Upper lobe of left lung (tissue), 6 donors: ENCODE measurements at regions not wholly inside any gene's neighbourhood (a gene's known extent, or its start where the extent isn't known, plus 50 kb on each side); places are given as distances from the start of the nearest gene placed in this dataset.
A peak's percentile ranks its signal among the peaks of the same experiment; 100 is the strongest.
"Not testable (repeated sequence)": the region's sequence is repeated elsewhere in the genome, so short reads cannot be mapped to it uniquely, and the experiment has no call there.

Source experiments
- ATAC-seq, 2 donors: fragments of 200-7000 bp; cut with Tn5 transposase; one replicate each; pipeline ENCODE4 v1.9.1; 2022; ENCODE audit warnings: mild to moderate bottlenecking in 2 of 2, moderate library complexity in 2 of 2; ENCODE audit not compliant: low FRiP score in 2 of 2
- DNase-seq, 2 donors: peaks; one replicate each; pipeline ENCODE4 v3.0.0-alpha.2; 2019 to 2020
- H3K27ac ChIP-seq, 4 donors: fragments of 200-600 bp; sonication (generic); one replicate each; pipeline ENCODE4 v1.5.1; 2016 to 2019
- H3K27me3 ChIP-seq, 4 donors: fragments of 200-600 bp; sonication (generic); one replicate each; pipeline ENCODE4 v1.5.1; 2017 to 2019
- H3K36me3 ChIP-seq, 4 donors: fragments of 200-600 bp; sonication (generic); one replicate each; pipeline ENCODE4 v1.5.1; 2016 to 2019
- H3K4me1 ChIP-seq, 4 donors: fragments of 200-600 bp; sonication (generic); one replicate each; pipeline ENCODE4 v1.5.1; 2018 to 2019
- H3K4me3 ChIP-seq, 4 donors: fragments of 200-600 bp; sonication (generic); one replicate each; pipeline ENCODE4 v1.5.1; 2017 to 2019; ENCODE audit warnings: mild to moderate bottlenecking in 2 of 4, moderate library complexity in 1 of 4
- H3K9me3 ChIP-seq, 4 donors: fragments of 200-600 bp; sonication (generic); one replicate each; pipeline ENCODE4 v1.5.1; 2018 to 2019
- CTCF ChIP-seq, 6 experiments: fragments of 450-650 bp in 4 of 6; fragments of 200-600 bp in 2 of 6; sonication (generic) in 2 of 6; IDR thresholded peaks; one replicate each; pipeline ENCODE4 v1.5.1; 2016 to 2019; ENCODE audit warnings: antibody characterized with exemption in 6 of 6
- EP300 ChIP-seq, 4 donors: sonication (generic); formaldehyde crosslinking; IDR thresholded peaks; one replicate each; pipeline ENCODE4 v1.5.1; 2017; ENCODE audit warnings: antibody characterized with exemption in 4 of 4, control low read depth in 2 of 4
- POLR2A ChIP-seq, 4 donors: fragments of 450-650 bp; IDR thresholded peaks; one replicate each; pipeline ENCODE4 v1.5.1; 2016 to 2017; ENCODE audit warnings: antibody characterized with exemption in 4 of 4, mild to moderate bottlenecking in 2 of 4
- POLR2AphosphoS5 ChIP-seq, 2 donors: sonication (generic); formaldehyde crosslinking; IDR thresholded peaks; one replicate each; pipeline ENCODE4 v1.5.1; 2017; ENCODE audit warnings: antibody characterized with exemption in 2 of 2
- WGBS, 2 donors: methylation state at CpG; one replicate each; pipeline ENCODE4 v1.1.5; 2017 to 2018; 5-methylcytosine and 5-hydroxymethylcytosine counted together
- donor health status: DM: no; HTN: no; CAD: no; lungs with moderate emphysema.
- donor health status: DM: no; HTN: yes; CAD: no; lungs with severe emphysema.

- DNase-seq (no peak), ATAC-seq (no peak)
- Histone ChIP-seq H3K4me1 (peaks cover 0 to 3% (median 0%) of the 10 kb centered on the region in 4 donors), H3K27ac (no peak overlapping the region), H3K4me3 (no peak overlapping the region), H3K27me3 (no peaks in the 10 kb centered on the region), H3K9me3 (no peaks in the 10 kb centered on the region), H3K36me3 (no peaks in the 10 kb centered on the region)
- 87 to 92% methylated on average over 1 of the region's 1 CpG for WGBS, 2 donors
- TF ChIP-seq CTCF (IDR thresholded peaks at IDR 0.05) = no peak
- TF ChIP-seq POLR2A (IDR thresholded peaks at IDR 0.05) = no peak
- TF ChIP-seq POLR2AphosphoS5 (IDR thresholded peaks at IDR 0.05) = no peak
- TF ChIP-seq EP300 (IDR thresholded peaks at IDR 0.05) = no peak
These were observed 73.8 kb upstream of the JCAD start for GRCh38 chr10:30133198-30133597.

- H3K4me1 ChIP-seq, H3K36me3 ChIP-seq, H3K9me3 ChIP-seq, ATAC-seq, H3K4me3 ChIP-seq, H3K27me3 ChIP-seq, DNase-seq, H3K27ac ChIP-seq: not testable (repeated sequence)
- 95 to 97% methylated on average over 13 of the region's 13 CpGs for WGBS, 2 donors
These were observed 72.0 kb upstream of the JCAD start for GRCh38 chr10:30131369-30131768.

DNA sequence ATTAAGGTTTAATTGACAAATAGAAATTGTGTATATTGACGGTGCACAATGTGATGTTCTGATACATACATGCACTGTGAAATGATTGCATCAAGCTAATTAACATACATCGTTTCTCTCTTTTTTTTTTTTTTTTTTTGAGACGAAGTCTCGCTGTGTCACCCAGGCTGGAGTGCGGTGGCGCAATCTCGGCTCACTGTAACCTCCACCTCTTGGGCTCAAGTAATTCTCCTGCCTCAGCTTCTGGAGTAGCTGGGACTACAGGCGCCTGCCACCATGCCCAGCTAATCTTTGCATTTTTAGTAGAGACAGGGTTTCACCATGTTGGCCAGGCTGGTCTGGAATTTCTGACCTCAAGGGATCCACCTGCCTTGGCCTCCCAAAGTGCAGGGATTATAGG lies 69.9 kb upstream of the JCAD start:
- 59 to 73% methylated on average over 8 of the region's 8 CpGs for WGBS, 2 donors
- DNase-seq = peak in 1 of 2 donors; percentile 37
- H3K36me3 ChIP-seq, H3K9me3 ChIP-seq, H3K27ac ChIP-seq, H3K27me3 ChIP-seq, H3K4me1 ChIP-seq, H3K4me3 ChIP-seq, ATAC-seq: not testable (repeated sequence)

DNA sequence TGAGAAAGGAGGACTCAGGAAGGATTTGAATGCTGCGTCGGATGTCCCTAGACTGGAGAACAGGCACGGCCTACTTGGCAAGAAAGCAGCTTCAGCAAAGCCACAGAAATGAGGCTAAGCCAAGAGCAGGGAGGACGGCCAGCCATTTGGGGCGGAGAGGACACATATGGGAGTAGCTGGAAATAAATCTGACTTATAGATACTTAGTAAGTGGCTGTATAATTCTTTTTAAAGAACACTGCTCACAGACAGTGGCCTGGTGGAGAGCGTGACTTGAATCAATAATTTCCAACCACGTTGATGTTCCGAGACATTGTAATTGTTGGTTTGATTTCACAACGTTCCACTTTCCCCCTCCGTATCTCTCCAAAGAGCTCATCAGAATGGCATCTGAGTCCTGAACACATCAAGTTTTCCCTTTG lies 67.7 kb upstream of the JCAD start:
- 90 to 95% methylated on average over 10 of the region's 10 CpGs for WGBS, 2 donors
- ATAC-seq = peak in 1 of 2 donors; percentile 76

DNA sequence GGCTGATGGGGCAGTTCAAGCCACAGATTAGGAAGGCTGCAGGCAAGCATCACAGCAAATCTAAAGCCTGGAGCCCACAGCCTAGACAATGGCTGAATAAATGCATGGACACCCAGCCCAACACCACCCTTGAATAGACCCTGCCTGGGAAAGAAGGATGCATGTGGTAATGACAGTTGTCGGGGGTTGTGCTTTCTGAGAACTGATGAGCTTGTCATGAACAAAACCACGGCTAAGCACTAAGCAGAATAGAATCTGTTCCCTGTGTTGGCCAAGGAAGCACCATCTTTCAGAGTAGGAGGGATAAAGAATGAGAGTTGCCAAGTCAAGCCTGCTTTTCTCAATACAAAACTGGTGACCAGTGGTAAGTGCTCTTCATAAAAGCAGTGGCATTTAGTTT lies 66.1 kb upstream of the JCAD start:
- no peak for ATAC-seq
- no peak overlapping the region for H3K4me3 ChIP-seq

More for the DNA sequence above, 67.7 kb upstream of the JCAD start:
- DNase-seq = no peak
- Histone ChIP-seq H3K27ac (no peak overlapping the region), H3K9me3 (no peaks in the 10 kb centered on the region), H3K27me3 (no peaks in the 10 kb centered on the region), H3K4me1 (no peaks in the 10 kb centered on the region), H3K36me3 (no peaks in the 10 kb centered on the region), H3K4me3 (no peak overlapping the region)
- TF ChIP-seq POLR2A (IDR thresholded peaks at IDR 0.05) (no peak), CTCF (IDR thresholded peaks at IDR 0.05) (no peak), EP300 (IDR thresholded peaks at IDR 0.05) (no peak), POLR2AphosphoS5 (IDR thresholded peaks at IDR 0.05) (no peak)

More for the DNA sequence above, 66.1 kb upstream of the JCAD start:
- Histone ChIP-seq H3K27ac (no peak overlapping the region), H3K27me3 (no peaks in the 10 kb centered on the region), H3K9me3 (no peaks in the 10 kb centered on the region), H3K4me1 (no peaks in the 10 kb centered on the region), H3K36me3 (no peaks in the 10 kb centered on the region)
- DNase-seq = no peak
- whole genome bisulfite sequencing, 2 donors = 75 to 77% methylated on average over 2 of the region's 2 CpGs
- TF ChIP-seq CTCF (IDR thresholded peaks at IDR 0.05) (no peak), POLR2A (IDR thresholded peaks at IDR 0.05) (no peak), POLR2AphosphoS5 (IDR thresholded peaks at IDR 0.05) (no peak), EP300 (IDR thresholded peaks at IDR 0.05) (no peak)
